ENCODE measurements at regions not wholly inside any gene's neighbourhood (a gene's known extent, or its start where the extent isn't known, plus 50 kb on each side); places are given as distances from the start of the nearest gene placed in this dataset.

DNA sequence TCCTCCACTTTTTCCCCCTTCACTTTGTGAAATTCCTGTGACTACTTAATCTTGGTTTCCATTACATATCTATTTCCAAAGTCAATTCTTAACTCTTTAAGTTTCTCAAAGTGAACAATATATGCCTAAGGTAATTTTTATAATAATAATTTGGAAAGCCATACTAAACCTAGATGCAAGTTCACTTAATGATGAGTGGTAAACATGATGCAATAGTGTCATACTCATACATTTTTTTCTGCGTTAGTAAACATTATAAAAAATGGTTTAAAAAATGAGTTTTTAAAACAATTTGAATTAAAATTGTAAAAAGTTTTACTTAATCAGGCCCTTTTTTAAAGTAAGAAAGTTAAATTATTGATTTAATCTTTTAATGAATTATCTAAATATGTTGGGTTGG, 659.4 kb upstream of the FZD8 start:
- TF ChIP-seq TAF1 (IDR thresholded peaks at IDR 0.05; ENCODE audit: borderline replicate concordance, low read depth, low read length), result no peak
- no peak for TF ChIP-seq POLR2A (IDR thresholded peaks at IDR 0.05; ENCODE audit: low read depth, low read length)

Data from GM12892 (cell line).